ENCODE measurements at regions not wholly inside any gene's neighbourhood (a gene's known extent, or its start where the extent isn't known, plus 50 kb on each side); places are given as distances from the start of the nearest gene placed in this dataset.

DNA sequence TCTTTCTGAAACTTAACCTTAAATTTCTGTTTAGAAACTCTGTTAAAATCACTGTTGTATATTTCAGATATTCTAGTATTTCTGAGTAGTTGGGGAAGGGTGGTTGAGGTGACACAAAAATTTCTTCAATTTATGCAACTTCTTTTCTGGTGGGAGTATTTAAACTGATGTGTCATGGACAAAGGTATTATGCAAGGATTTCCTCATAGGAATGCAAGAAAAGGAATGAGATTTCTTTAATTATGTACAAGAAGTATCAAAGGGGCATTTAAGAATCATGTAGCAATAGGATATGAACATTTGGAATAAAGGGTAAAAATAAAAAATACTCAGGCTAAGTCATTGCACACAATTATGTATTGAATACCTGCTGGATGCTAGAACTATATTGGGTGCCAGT is 575.8 kb upstream of the KLF12 start:
- DNase-seq (ENCODE audit: extremely low read depth in 1 of 11, low read depth in 9 of 11, low spot score in 4 of 11), result no peak

DNA sequence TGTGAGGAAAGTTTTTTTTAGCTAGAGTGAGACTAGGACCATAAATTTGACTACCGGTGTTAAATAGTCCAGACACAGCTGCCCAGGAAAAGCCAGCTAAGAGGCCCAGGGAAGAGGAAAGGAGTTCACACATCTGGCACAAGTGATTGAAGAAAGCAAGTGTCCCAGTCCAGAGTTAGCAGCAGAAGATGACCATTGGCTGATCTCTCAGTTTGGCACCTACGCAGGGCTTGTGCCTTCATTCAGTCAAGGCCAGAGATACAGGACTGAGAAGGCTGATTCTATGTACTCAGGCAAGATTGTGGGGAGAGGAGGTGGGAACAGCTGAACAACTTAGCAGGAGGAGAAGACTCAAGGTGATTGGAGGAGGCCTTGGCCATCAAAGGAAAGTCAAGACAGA is 575.0 kb upstream of the KLF12 start:
- no peak for DNase-seq (ENCODE audit: extremely low read depth in 1 of 11, low read depth in 9 of 11, low spot score in 4 of 11)

DNA sequence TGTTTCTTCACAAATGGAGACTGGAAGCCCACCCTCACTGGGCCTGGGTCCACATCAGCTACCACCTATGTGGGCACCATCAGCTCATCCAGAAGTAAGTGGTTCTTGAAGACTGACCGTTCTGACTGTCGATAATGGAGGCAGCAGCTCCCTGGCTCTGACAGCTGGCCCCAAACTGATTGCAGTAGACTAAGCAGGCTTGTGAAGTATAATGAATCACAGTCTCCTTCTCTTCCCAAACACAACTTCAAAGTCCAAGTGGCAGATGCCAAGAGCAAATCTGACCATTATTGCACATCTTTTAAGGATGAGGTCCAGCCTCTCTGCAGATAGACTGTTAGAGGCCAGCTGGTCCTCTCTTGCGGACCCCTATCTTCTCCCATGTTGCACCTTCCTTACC is 574.4 kb upstream of the KLF12 start:
- DNase-seq (ENCODE audit: extremely low read depth in 1 of 11, low read depth in 9 of 11, low spot score in 4 of 11), result no peak

DNA sequence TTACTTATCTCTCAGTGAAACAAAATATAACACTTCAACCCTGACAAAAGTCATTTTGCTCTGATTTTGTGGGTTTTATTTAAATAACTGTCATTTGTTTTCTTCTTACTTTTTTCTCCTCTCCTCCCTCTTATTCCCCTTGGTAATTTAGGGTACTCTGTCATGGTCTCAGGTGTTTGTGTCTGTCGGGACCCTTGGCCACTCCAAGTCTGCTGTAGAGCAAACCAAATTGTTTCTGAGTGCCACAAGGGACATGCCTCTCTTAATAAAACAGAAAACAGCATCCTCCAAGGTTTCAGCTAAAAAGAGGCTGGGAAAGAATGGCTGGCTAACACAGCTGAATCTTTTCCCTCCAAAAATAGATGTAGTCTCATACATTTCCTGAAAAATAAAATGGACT is 573.1 kb upstream of the KLF12 start:
- no peak for DNase-seq (ENCODE audit: extremely low read depth in 1 of 11, low read depth in 9 of 11, low spot score in 4 of 11)

DNA sequence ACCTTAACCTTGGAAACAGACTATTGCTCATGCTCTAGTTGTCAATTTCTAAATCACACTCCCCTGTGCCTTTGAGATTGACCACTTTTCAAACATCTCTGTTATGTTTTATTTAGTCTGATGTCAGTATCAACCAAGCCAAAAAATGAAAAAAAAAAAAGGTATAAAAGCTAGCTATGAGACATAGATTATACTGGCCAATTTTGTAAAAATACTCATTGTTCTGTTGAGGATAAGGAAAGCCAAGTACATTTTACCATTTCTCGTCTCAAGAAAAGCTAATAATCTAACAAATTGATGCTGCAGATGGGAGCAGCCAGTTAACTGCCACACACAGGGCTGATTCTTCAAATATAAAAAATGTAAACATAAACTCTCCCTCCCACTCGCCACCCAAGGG is 572.6 kb upstream of the KLF12 start:
- no peak for DNase-seq (ENCODE audit: extremely low read depth in 1 of 11, low read depth in 9 of 11, low spot score in 4 of 11)

DNA sequence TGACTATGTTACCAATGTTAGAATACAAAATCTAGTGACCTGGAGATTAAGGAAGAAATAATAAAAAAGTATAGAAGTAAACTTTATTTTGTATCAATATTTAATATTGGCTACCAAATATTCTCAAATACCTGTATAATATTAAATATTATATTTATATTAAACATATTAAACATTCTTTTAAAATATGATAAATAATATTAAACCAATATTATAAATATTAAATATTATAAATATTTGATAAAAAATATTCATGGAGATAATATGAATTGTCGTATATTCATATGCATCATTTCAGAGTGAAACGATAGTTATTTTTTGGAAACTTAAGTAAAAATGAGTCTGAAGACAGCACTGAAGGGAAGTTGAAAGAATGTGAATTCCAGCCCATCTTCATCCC is 571.2 kb upstream of the KLF12 start:
- no peak for DNase-seq (ENCODE audit: extremely low read depth in 1 of 11, low read depth in 9 of 11, low spot score in 4 of 11)

DNA sequence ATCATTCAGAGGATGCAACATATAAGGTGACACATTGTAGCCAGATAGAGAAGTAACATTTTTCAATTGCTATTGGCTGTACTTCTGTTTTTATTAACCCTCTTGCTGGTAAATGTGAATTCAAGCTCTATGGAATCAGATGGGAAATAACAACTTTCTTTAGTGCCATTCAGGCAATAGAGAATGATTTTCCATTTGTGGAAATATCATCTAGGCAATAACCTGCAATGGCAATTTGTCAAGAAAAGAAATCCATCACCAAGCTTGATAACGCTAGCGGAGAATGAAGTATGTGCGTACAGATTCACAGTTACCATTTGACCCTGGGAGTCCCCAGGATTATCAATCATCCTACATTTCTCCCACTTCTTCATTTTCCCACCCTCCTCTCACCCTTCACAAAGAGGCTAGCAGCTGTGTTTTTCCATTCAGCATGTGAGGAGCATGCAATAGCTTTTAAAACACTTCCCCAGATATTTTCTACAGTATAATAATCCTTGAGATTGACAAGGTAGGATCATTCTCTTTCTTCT is 569.7 kb upstream of the KLF12 start:
- DNase-seq (ENCODE audit: extremely low read depth in 1 of 11, low read depth in 9 of 11, low spot score in 4 of 11), result no peak

DNA sequence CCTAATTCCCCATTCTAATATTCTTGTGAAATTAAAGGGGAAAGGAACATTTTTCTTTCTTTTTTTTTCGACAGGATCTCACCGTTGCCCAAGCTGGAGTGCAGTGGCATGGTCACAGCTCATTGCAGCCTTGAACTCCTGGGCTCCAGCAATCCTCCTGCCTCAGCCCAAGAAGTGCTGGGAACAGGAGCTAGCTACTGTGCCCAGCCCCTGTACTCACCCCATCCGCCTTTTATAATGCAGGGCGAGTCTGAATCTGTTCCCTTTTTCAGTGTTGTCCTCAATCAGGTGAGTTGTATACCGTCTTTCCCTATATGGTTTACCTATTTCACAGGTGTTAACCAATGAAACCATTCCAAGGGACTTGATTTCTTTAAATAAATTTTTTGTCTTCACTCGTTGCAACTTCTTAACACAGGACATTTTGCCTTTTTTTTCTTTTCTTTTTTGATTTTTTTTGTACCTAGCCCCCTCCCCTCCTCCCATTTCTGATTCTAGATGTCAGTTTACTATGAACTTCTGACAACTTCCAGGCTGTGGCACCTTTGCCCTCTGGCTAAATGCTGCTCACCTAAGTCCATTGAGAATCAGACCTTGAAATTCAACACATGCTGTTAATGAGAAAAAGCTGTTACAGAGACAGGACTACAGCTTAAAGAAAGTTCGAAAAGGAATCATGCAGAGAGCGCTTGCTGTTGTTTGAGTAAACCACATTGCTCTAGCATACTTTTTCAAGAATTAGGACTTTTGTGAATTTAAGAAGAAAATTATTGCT is 562.1 kb upstream of the KLF12 start:
- DNase-seq (ENCODE audit: extremely low read depth in 1 of 11, low read depth in 9 of 11, low spot score in 4 of 11), result no peak

DNA sequence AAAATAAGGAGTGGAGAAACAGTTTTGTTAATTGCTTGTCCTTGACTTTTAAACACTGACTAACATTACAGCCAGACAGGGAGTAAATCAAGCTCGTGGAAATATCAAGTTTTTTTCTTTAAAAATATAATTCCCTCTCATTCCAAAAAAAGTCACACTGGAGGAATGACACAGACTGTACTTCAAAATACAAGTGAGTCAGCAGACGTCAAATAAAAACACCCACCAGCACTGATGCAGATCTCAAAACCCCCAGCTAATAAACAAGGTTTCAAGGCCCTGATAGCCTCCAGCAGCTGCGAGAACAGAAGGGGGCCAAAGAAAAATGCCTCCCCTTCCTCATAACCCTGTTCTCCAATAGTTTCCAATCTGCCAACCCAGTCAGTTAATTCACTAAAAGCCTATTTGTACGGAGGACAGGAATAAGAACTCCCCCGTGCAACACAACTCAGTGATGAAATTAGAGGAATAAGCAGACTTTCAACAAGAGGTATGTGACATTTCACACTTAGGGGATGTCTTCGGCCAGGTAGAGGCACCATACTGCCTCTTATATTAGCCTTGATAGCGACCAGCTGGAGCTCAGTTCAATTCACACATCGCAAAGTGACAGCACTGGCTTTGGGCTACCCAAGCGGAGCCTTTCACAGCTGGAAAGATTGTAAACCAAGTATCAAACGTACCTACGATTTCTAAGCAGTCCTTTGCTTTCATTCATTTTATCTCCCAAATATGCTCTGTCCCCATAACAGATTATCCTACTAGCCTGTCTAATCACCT is 561.0 kb upstream of the KLF12 start:
- no peak for DNase-seq (ENCODE audit: extremely low read depth in 1 of 11, low read depth in 9 of 11, low spot score in 4 of 11)

DNA sequence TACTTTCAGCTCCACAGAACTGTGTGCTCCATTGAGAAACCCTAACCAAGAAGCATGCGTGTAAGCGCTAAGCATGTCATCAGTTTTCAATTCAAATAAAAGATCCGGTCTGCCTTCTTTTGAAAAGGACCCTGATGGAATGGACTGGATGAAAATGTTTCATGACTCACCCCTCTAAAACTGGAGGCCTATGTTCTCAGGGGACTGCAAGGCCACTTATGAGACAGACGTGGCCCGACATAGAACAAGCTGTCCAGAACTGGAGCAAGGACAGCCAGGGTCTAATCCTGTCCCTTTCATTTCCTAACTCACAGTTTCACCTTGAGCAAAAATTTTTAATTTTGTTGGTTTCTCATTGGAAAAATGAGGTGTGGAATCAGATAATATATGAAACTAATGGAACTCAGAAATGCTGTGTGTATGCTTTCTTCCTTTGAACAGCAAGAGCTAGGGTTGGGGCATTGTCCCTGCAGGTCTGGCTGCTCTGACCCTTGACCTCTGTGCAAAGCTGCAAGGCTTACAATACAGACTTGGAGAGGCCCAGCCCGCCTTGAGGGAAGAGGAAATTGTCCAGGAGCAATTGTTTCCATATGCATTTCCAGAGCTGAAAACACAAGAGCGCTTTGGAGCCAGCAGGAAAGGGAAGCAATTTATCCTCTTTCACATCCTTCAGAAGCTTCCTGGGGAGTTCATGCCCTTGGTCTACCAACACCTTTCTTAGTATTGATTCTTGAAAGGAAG is 553.4 kb upstream of the KLF12 start:
- DNase-seq (ENCODE audit: extremely low read depth in 1 of 11, low read depth in 9 of 11, low spot score in 4 of 11), result peak in 1 of 11 donors; percentile 11

DNA sequence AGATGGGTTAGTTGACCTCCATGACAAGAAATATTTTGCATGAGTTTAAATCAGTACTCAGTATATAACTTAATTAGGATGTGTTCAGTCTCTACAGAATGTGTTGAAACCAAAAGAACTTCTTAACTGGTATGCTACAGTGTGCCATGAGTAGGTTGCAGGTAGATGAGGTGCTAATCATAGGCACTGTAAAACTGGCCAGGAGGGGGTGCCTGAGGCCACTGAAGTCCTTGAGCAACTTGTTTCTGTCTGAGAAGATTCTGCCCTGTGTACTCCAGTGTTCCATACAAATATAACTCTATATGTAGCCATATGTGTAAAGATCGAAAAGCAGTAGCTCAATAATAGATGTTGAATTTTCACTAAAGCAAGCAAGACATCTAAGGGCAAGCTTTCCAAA is 549.2 kb upstream of the KLF12 start:
- DNase-seq (ENCODE audit: extremely low read depth in 1 of 11, low read depth in 9 of 11, low spot score in 4 of 11), result no peak

DNA sequence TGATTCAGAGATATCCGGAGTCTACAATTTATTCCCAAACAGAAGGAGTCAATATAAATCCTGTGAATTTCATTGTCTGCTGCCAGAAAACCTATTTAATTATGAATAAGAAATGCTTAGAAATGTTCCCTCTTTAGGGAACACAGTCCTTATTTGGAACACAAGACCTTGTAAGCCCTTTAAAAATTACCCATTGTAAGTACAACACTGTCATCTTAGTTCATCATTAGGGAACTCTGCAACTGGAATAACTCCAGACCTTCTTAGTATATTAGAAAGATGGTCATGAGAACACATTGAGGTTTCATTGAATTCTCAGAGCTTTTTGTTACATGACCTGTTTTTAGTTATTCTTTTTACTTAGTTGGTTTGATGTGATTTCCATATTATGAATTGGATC is 548.5 kb upstream of the KLF12 start:
- DNase-seq (ENCODE audit: extremely low read depth in 1 of 11, low read depth in 9 of 11, low spot score in 4 of 11), result no peak

DNA sequence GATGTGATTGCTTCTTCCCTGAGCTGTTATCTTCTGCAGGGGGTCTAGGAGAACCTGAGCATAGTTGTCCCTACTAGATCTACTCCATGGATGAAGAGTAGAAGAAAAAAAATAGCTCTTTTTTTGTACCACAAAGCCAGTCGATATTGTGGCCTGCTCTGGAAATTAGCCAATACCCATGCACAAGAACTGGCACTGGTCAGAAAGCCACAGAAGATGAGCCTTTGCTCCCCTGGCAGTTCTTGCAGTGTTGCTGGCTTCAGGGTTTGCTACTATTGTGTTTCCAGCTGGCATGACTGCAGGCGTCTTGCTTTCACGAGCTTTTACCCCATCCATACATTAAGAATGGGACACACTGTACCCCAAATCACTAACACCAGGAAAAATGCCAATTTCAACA is 547.7 kb upstream of the KLF12 start:
- no peak for DNase-seq (ENCODE audit: extremely low read depth in 1 of 11, low read depth in 9 of 11, low spot score in 4 of 11)

DNA sequence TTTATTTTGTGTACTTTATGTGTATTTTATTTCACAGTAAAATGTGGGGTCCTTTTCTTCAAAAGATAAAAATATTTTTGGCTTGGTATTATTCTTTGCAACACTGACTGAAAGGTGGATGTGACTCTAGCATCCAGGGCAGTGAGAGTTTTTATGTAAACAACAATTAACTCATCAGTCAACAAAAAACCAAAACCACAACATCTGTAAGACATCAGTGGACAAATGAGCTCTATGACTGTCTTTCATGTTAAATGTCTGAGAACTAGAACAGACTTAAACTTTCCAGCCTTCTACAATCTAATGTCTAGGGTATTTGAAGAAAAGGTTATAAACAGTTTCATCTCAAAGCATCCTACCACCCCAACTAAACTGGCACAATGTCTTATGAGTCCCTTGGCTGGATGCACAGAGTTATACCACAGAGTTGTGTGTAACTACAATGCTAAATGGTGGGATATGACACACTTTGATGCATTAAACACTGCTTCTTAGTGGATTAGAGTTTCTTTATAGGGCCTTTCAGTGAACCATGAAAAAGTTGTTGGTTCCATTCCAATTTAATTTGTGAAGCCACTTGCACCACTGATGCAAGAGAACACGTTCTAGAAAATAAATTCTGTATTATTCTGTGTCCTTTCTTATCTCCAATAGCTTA is 544.2 kb upstream of the KLF12 start:
- DNase-seq (ENCODE audit: extremely low read depth in 1 of 11, low read depth in 9 of 11, low spot score in 4 of 11), result no peak

DNA sequence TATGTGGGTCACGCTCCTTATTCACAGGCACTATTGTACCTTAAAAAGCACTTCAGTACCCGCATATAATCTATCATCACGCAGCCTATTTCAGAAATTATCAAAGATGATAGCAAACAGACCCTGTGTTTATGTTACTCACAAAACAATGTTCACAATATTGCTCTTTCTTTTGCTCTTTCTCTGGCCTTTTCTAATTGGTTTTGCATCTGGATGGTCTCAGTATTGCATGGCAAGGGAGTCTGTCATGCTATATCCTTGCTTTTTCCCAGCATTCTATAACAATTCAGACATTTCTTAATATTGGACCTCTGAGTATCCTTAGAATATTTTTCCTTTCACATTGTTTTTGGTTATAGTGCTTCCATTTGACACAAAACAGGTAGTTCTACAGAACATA is 541.8 kb upstream of the KLF12 start:
- DNase-seq (ENCODE audit: extremely low read depth in 1 of 11, low read depth in 9 of 11, low spot score in 4 of 11), result no peak

DNA sequence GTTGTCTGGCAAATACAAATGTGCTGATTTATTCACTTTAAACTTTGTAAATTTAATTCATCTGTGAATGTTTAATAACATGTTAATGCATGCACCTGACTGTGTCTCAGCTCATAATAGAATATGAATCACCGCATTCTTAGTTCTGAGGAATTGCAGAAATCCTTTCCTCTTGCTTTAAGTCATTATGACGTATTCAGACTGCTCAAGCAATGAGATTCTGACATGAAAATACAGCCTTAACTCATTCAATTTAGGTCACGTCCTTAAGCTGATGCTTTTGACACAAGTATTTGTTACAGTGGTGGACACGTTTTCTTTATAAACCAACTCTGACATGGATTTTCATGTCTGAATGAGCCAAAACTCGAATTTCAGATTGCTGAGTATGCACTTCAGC is 541.0 kb upstream of the KLF12 start:
- DNase-seq (ENCODE audit: extremely low read depth in 1 of 11, low read depth in 9 of 11, low spot score in 4 of 11), result no peak

DNA sequence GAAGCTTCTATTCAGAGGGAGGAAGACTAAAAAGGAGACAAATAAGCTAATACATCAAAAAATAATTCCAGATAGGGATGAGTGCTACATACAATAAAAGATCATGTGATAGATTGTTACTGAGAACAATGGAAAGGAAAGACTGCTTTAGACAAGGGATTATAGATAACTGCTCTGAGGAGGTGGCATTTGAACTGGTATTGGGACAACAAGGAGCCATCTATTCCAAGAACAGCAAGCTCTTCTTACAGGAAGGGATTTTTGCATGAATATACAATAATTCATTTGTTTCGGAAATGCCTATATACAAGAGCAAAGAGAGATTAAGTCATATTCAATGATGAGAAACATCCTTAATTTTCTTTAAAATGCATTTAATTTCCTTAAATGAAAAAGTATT is 540.5 kb upstream of the KLF12 start:
- DNase-seq (ENCODE audit: extremely low read depth in 1 of 11, low read depth in 9 of 11, low spot score in 4 of 11), result no peak

DNA sequence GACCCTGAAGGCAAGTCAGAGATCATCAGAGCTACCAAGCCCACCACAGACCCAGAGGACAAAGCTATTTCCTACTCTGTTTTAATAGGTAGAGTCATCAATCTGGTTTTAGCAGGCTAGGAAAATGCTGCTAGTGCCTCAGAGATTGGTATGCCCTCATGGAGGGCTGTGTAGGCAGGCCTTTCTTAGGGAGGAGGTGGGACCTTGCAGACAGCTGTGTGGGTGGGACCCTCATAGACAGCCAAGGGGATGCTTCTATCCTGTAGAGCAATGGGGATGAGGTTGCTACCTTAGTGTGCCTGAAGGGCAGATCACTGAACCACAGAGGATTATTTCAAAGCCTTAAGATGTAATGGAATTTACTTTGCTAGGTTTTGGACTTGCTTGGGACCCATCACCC is 534.9 kb upstream of the KLF12 start:
- DNase-seq (ENCODE audit: extremely low read depth in 1 of 11, low read depth in 9 of 11, low spot score in 4 of 11), result no peak

DNA sequence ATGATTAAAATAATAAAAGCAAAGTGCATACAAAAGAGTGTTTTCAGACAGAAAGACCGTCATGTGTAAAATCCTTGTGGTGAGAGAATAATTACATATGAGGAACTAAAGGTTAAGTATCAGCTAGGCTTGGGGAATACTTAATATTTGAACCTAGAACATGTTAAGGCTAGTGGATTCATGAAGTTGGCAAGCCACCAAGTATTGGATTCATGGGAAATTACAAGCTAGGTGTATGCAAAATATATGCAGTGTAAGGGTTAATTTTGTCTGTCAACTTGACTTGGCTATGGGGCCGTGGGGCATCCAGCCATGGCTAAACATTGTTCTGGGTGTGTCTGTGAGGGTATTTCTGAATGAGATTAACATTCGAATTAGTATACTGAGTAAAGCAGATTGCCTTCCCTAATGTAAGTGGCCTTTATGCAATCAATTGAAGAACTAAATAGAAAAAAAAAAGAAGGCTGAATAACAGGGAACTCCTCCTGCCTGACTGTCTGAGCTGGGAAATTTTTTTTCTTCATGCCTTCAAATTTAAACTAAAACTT is 533.5 kb upstream of the KLF12 start:
- DNase-seq (ENCODE audit: extremely low read depth in 1 of 11, low read depth in 9 of 11, low spot score in 4 of 11), result no peak
